H1 (cell line): ENCODE measurements at regions not wholly inside any gene's neighbourhood (a gene's known extent, or its start where the extent isn't known, plus 50 kb on each side); places are given as distances from the start of the nearest gene placed in this dataset.

Experiments
- CTCF ChIA-PET: fragments of 300-600 bp; sonication (Branson Sonifier 250); formaldehyde crosslinking; loops from one replicate; lab custom pipeline; 2021; ENCODE audit not compliant: partially characterized antibody; lab: Charles Lee
- POLR2A ChIA-PET: fragments of 300-600 bp; sonication (Branson Sonifier 250); formaldehyde crosslinking; loops from one replicate; lab custom pipeline; 2021; ENCODE audit warnings: inconsistent platforms; ENCODE audit not compliant: partially characterized antibody; lab: Charles Lee
- DNase-seq, 2 experiments: peaks; one replicate each; pipeline versions ENCODE4 v3.0.0 to v3.0.0-alpha.2; 2010 to 2022; ENCODE audit warnings: low spot score in 2 of 2, low read depth in 1 of 2, mixed read lengths in 1 of 2
- FAIRE-seq: peaks from 2 replicates; lab custom pipeline; 2011; peaks lifted over from hg19 to GRCh38; lab: Jason Lieb, UNC
- H2AFZ ChIP-seq: 2 replicates; pipeline ENCODE4 v1.8.1; 2012; ENCODE audit warnings: low read length, inconsistent platforms
- H2AK5ac ChIP-seq: 2 replicates; pipeline ENCODE4 v1.6.1; 2013; ENCODE audit warnings: low read depth, low read length
- H2BK120ac ChIP-seq: replicated peaks from 2 replicates; pipeline ENCODE3; 2013; ENCODE audit warnings: low read depth, low read length, inconsistent platforms
- H2BK12ac ChIP-seq: 2 replicates; pipeline ENCODE4 v1.6.1; 2013; ENCODE audit warnings: low read depth, low read length
- H2BK15ac ChIP-seq: 2 replicates; pipeline ENCODE4 v1.6.1; 2013; ENCODE audit warnings: low read length
- H2BK20ac ChIP-seq: 2 replicates; pipeline ENCODE4 v1.6.1; 2013; ENCODE audit warnings: low read length
- H2BK5ac ChIP-seq: 2 replicates; pipeline ENCODE4 v1.6.1; 2013; ENCODE audit warnings: low read depth, low read length
- H3K14ac ChIP-seq: 2 replicates; pipeline ENCODE4 v1.6.1; 2013; ENCODE audit warnings: inconsistent platforms; ENCODE audit not compliant: insufficient read length
- H3K18ac ChIP-seq: 2 replicates; pipeline ENCODE4 v1.6.1; 2013; ENCODE audit warnings: low read length; ENCODE audit errors: extremely low read depth
- H3K23ac ChIP-seq: 2 replicates; pipeline ENCODE4 v1.6.1; 2013; ENCODE audit warnings: inconsistent platforms; ENCODE audit not compliant: insufficient read length
- H3K23me2 ChIP-seq: 2 replicates; pipeline ENCODE4 v1.6.1; 2013; ENCODE audit warnings: low read depth, low read length
- H3K27ac ChIP-seq: 2 replicates; pipeline ENCODE4 v1.6.1; 2011; ENCODE audit warnings: low read depth, low read length, inconsistent platforms
- H3K27me3 ChIP-seq, 4 experiments: replicated peaks in 1 of 4; 1 replicate in 1 of 4; 2 replicates in 3 of 4; pipeline versions ENCODE4 v1.6.1 to v1.8.1; 2011 to 2013; ENCODE audit warnings: low read length in 3 of 4, mild to moderate bottlenecking in 3 of 4, inconsistent platforms in 2 of 4, mixed read lengths in 2 of 4, moderate library complexity in 1 of 4; ENCODE audit not compliant: control insufficient read depth in 3 of 4, insufficient read depth in 3 of 4; ENCODE audit errors: extremely low read depth in 1 of 4
- H3K36me3 ChIP-seq, 4 experiments: 2 replicates each; pipeline versions ENCODE4 v1.6.1 to v1.8.1; 2011 to 2013; ENCODE audit warnings: mild to moderate bottlenecking in 4 of 4, low read length in 3 of 4, moderate library complexity in 2 of 4, control low read depth in 1 of 4, inconsistent platforms in 1 of 4; ENCODE audit not compliant: insufficient read depth in 4 of 4, control insufficient read depth in 2 of 4
- H3K4ac ChIP-seq: replicated peaks from 2 replicates; pipeline ENCODE3; 2013; ENCODE audit warnings: low read length, low read depth, mixed read lengths, inconsistent platforms; ENCODE audit not compliant: insufficient read length
- H3K4me1 ChIP-seq, 4 experiments: replicated peaks in 1 of 4; 1 replicate in 1 of 4; 2 replicates in 3 of 4; pipeline versions ENCODE4 v1.6.1 to v1.8.1; 2011 to 2013; ENCODE audit warnings: low read length in 3 of 4, inconsistent platforms in 2 of 4, mixed read lengths in 1 of 4; ENCODE audit not compliant: insufficient read depth in 4 of 4, control insufficient read depth in 3 of 4
- H3K4me2 ChIP-seq, 2 experiments: 2 replicates each; pipeline versions ENCODE4 v1.6.1 to v1.8.1; 2011 to 2013; ENCODE audit warnings: low read depth in 2 of 2, low read length in 2 of 2, control low read depth in 1 of 2, inconsistent platforms in 1 of 2, mild to moderate bottlenecking in 1 of 2; ENCODE audit not compliant: insufficient read depth in 1 of 2
- H3K4me3 ChIP-seq, 4 experiments: fragments of 200-600, 300-600 bp in 1 of 4; sonication (generic), shearing (Covaris generic), sonication (Bioruptor Twin) in 1 of 4; 2 replicates each; pipeline versions ENCODE4 v1.5.1 to v1.8.1; 2011 to 2016; ENCODE audit warnings: low read length in 4 of 4, low read depth in 3 of 4, control low read depth in 2 of 4, inconsistent platforms in 2 of 4, mild to moderate bottlenecking in 2 of 4, mixed read lengths in 1 of 4, moderate library complexity in 1 of 4; ENCODE audit not compliant: insufficient read depth in 2 of 4; ENCODE audit errors: extremely low read depth in 1 of 4
- H3K56ac ChIP-seq: replicated peaks from 2 replicates; pipeline ENCODE3; 2013; ENCODE audit warnings: low read depth, mild to moderate bottlenecking, mixed read lengths, low read length, inconsistent platforms; ENCODE audit not compliant: insufficient read length
- H3K79me1 ChIP-seq: 2 replicates; pipeline ENCODE4 v1.6.1; 2013; ENCODE audit warnings: low read depth, low read length, control low read depth
- H3K79me2 ChIP-seq, 2 experiments: 2 replicates each; pipeline versions ENCODE4 v1.6.1 to v1.8.1; 2012 to 2013; ENCODE audit warnings: low read length in 2 of 2, mild to moderate bottlenecking in 2 of 2, inconsistent platforms in 1 of 2; ENCODE audit not compliant: insufficient read depth in 2 of 2, control insufficient read depth in 1 of 2
- H3K9ac ChIP-seq, 4 experiments: replicated peaks in 1 of 4; 1 replicate in 1 of 4; 2 replicates in 3 of 4; pipeline versions ENCODE4 v1.6.1 to v1.8.1; 2011 to 2013; ENCODE audit warnings: low read depth in 3 of 4, low read length in 3 of 4, control low read depth in 2 of 4, mild to moderate bottlenecking in 2 of 4, moderate library complexity in 2 of 4, inconsistent platforms in 1 of 4; ENCODE audit errors: extremely low read depth in 1 of 4
- H3K9me3 ChIP-seq, 2 experiments: 2 replicates each; pipeline versions ENCODE4 v1.6.1 to v1.8.1; 2012 to 2013; ENCODE audit warnings: mild to moderate bottlenecking in 2 of 2, moderate library complexity in 2 of 2, control low read depth in 1 of 2, inconsistent platforms in 1 of 2, low read depth in 1 of 2, low read length in 1 of 2, mixed read lengths in 1 of 2; ENCODE audit not compliant: insufficient read depth in 2 of 2
- H4K20me1 ChIP-seq, 2 experiments: replicated peaks in 1 of 2; 2 replicates each; pipeline versions ENCODE3 to v1.8.1; 2011 to 2013; ENCODE audit warnings: inconsistent platforms in 2 of 2, low read length in 2 of 2, mild to moderate bottlenecking in 1 of 2; ENCODE audit not compliant: insufficient read depth in 2 of 2, control insufficient read depth in 1 of 2
- H4K5ac ChIP-seq: 2 replicates; pipeline ENCODE4 v1.6.1; 2013; ENCODE audit warnings: low read length, low read depth, mixed read lengths, inconsistent platforms; ENCODE audit not compliant: insufficient read length
- H4K8ac ChIP-seq: 2 replicates; pipeline ENCODE4 v1.8.0; 2013; ENCODE audit warnings: mild to moderate bottlenecking, moderate library complexity, low read length, inconsistent platforms; ENCODE audit not compliant: insufficient read depth; ENCODE audit errors: extremely low read depth
- H4K91ac ChIP-seq: replicated peaks from 2 replicates; pipeline ENCODE3; 2013; ENCODE audit warnings: low read length, mixed read lengths, inconsistent platforms; ENCODE audit not compliant: insufficient read length
- ASH2L ChIP-seq: fragments of 200-600, 300-600 bp; sonication (generic); IDR thresholded peaks from one replicate; pipeline ENCODE4 v1.7.1; 2017; ENCODE audit warnings: low read length
- CHD2 ChIP-seq: IDR thresholded peaks from 2 replicates; pipeline ENCODE4 v1.6.1; 2012; ENCODE audit warnings: low read length, improper control_type of control experiment
- CTBP2 ChIP-seq: IDR thresholded peaks from 2 replicates; pipeline ENCODE4 v1.7.0; 2011; ENCODE audit warnings: borderline replicate concordance, mild to moderate bottlenecking, moderate library complexity, mixed read lengths, low read length; ENCODE audit not compliant: insufficient read depth, insufficient read length
- HDAC2 ChIP-seq, 2 experiments: fragments of 300-600 bp in 1 of 2; sonication (generic) in 1 of 2; IDR thresholded peaks; 2 replicates each; pipeline ENCODE4 v1.6.1; 2011 to 2012; ENCODE audit warnings: low read depth in 2 of 2, low read length in 2 of 2, mild to moderate bottlenecking in 2 of 2, moderate library complexity in 2 of 2, borderline replicate concordance in 1 of 2, inconsistent platforms in 1 of 2
- KDM4A ChIP-seq: IDR thresholded peaks from one replicate; pipeline ENCODE4 v1.7.1; 2012; ENCODE audit warnings: low read depth, mild to moderate bottlenecking, moderate library complexity, low read length, inconsistent platforms; ENCODE audit not compliant: severe bottlenecking
- MAFK ChIP-seq: IDR thresholded peaks from 2 replicates; pipeline ENCODE4 v1.6.1; 2012; ENCODE audit warnings: low read depth, mild to moderate bottlenecking, improper control_type of control experiment, low read length
- PHF8 ChIP-seq: fragments of 200-600 bp; sonication (generic); conservative IDR thresholded peaks from 2 replicates; pipeline ENCODE4 v1.7.1; 2012; ENCODE audit warnings: low read depth, mild to moderate bottlenecking, inconsistent platforms, low read length, moderate library complexity
- RAD21 ChIP-seq, 2 experiments: IDR thresholded peaks in 1 of 2; conservative IDR thresholded peaks in 1 of 2; 2 replicates each; pipeline ENCODE4 v1.6.1; 2011; ENCODE audit warnings: low read depth in 2 of 2, low read length in 2 of 2, improper control_type of control experiment in 1 of 2, inconsistent platforms in 1 of 2, mild to moderate bottlenecking in 1 of 2, moderate library complexity in 1 of 2
- RFX5 ChIP-seq: IDR thresholded peaks from 2 replicates; pipeline ENCODE4 v1.6.1; 2011; ENCODE audit warnings: low read depth, low read length, improper control_type of control experiment, borderline replicate concordance
- RNF2 ChIP-seq: fragments of 200-900, 300-1000 bp; sonication (generic); IDR thresholded peaks from 2 replicates; pipeline ENCODE4 v1.7.1; 2016; ENCODE audit warnings: borderline replicate concordance, low read depth, mild to moderate bottlenecking, antibody characterized with exemption, low read length; ENCODE audit not compliant: poor library complexity, severe bottlenecking; ENCODE audit errors: missing control alignments
- RXRA ChIP-seq: IDR thresholded peaks from 2 replicates; pipeline ENCODE4 v1.6.1; 2011; ENCODE audit warnings: low read depth, mild to moderate bottlenecking, low read length, moderate library complexity; ENCODE audit not compliant: insufficient read depth
- TEAD4 ChIP-seq: IDR thresholded peaks from 2 replicates; pipeline ENCODE4 v1.6.1; 2012; ENCODE audit warnings: low read depth, low read length, inconsistent platforms, mixed read lengths
- WGBS, 2 experiments: shearing (Covaris generic) in 1 of 2; methylation state at CpG; one replicate each; pipeline versions ENCODE4 v1.1.6 to v1.1.7; 2013 to 2015; ENCODE audit warnings: low lambda C conversion rate in 2 of 2, mixed read lengths in 2 of 2, inconsistent platforms in 1 of 2, low coverage in 1 of 2, missing lambda C conversion rate in 1 of 2; ENCODE audit not compliant: insufficient replicate concordance in 2 of 2, insufficient coverage in 1 of 2, insufficient read length in 1 of 2; ENCODE audit errors: extremely low coverage in 1 of 2, missing lambda C conversion rate in 1 of 2; 5-methylcytosine and 5-hydroxymethylcytosine counted together

GRCh38 chr2:41694536-41695049 is 353.2 kb upstream of the PKDCC start:
- ChIA-PET CTCF (interaction anchor here (0.7 to 7.3 kb wide), 9 partner anchors 28 to 285 kb away, joined by 3 to 115 read pairs (median 3); no protein-coding TSS in a partner anchor), POLR2A (no interaction called here)
- no peak overlapping the region for H3K56ac ChIP-seq
- H3K27ac ChIP-seq: no peak overlapping the region
- H2BK20ac ChIP-seq: no peak overlapping the region
- FAIRE-seq (no peak), DNase-seq (no peak)
- peaks cover 0 to 2% (median 0%) of the 10 kb centered on the region in 4 experiments; a peak in 1 of 7 replicates for H3K4me1 ChIP-seq
- no peak overlapping the region for H3K4me2 ChIP-seq
- no peaks in the 10 kb centered on the region for H3K23me2 ChIP-seq
- no peak overlapping the region for H3K18ac ChIP-seq
- H3K4ac ChIP-seq: no peak overlapping the region
- no peak overlapping the region for H3K23ac ChIP-seq
- H3K14ac ChIP-seq: no peak overlapping the region
- no peaks in the 10 kb centered on the region for H3K9me3 ChIP-seq
- no peak overlapping the region for H2AFZ ChIP-seq
- H2BK12ac ChIP-seq: no peak overlapping the region
- WGBS, 2 experiments: 86% methylated on average over 4 of the region's 4 CpGs; no CpG with 5 or more reads in 1 of the 2 experiments
- H2BK15ac ChIP-seq: no peak overlapping the region
- no peaks in the 10 kb centered on the region for H3K27me3 ChIP-seq
- no peak overlapping the region for H2BK5ac ChIP-seq
- no peak overlapping the region for H3K9ac ChIP-seq
- no peak overlapping the region for H4K8ac ChIP-seq
- no peaks in the 10 kb centered on the region for H3K36me3 ChIP-seq
- no peak overlapping the region for H2BK120ac ChIP-seq
- no peaks in the 10 kb centered on the region for H4K20me1 ChIP-seq
- H3K79me2 ChIP-seq: no peaks in the 10 kb centered on the region
- H3K79me1 ChIP-seq: no peaks in the 10 kb centered on the region
- no peak overlapping the region for H3K4me3 ChIP-seq
- H4K91ac ChIP-seq: no peak overlapping the region
- H2AK5ac ChIP-seq: no peak overlapping the region
- no peak overlapping the region for H4K5ac ChIP-seq
- TF ChIP-seq PHF8 (no peak), CHD2 (no peak), MAFK (no peak), TEAD4 (no peak), ASH2L (no peak), CTBP2 (no peak), RNF2 (no peak), RAD21 (IDR thresholded peaks at IDR 0.05 in 1 of 2, conservative IDR thresholded peaks at IDR 0.05 in 1 of 2; ENCODE audit: low read depth in 2 of 2, low read length in 2 of 2) (no peak), KDM4A (no peak), RXRA (no peak), HDAC2 (IDR thresholded peaks at IDR 0.05; ENCODE audit: borderline replicate concordance in 1 of 2, low read depth in 2 of 2, low read length in 2 of 2) (no peak), RFX5 (no peak)
